HEK293 (cell line): ENCODE measurements at regions not wholly inside any gene's neighbourhood (a gene's known extent, or its start where the extent isn't known, plus 50 kb on each side); places are given as distances from the start of the nearest gene placed in this dataset.

Experiments used
- CTCF ChIA-PET: fragments of 350-600 bp; formaldehyde crosslinking; extraction: SDS; loops from one replicate; lab custom pipeline; 2021; ENCODE audit warnings: antibody characterized with exemption; lab: Yijun Ruan, JAX
- POLR2A ChIA-PET: fragments of 300-600 bp; formaldehyde crosslinking; extraction: SDS; loops from one replicate; lab custom pipeline; 2020; ENCODE audit warnings: antibody characterized with exemption, inconsistent platforms; lab: Yijun Ruan, JAX
- H3K27ac ChIP-seq: fragments of 200-500 bp; sonication (Bioruptor generic); 2 replicates; pipeline ENCODE4 v1.5.1; 2014; ENCODE audit warnings: low read depth, low read length, control low read depth, inconsistent platforms; ENCODE audit errors: extremely low read depth
- H3K36me3 ChIP-seq, 2 experiments: fragments of 200-500 bp in 1 of 2; sonication (Bioruptor generic) in 1 of 2; 1 replicate in 1 of 2; 2 replicates in 1 of 2; pipeline ENCODE4 v1.5.1; 2014 to 2017; ENCODE audit warnings: inconsistent platforms in 2 of 2, low read length in 2 of 2; ENCODE audit not compliant: control insufficient read depth in 2 of 2, insufficient read depth in 1 of 2
- H3K4me1 ChIP-seq: fragments of 200-500 bp; sonication (Bioruptor generic); 2 replicates; pipeline ENCODE4 v1.5.1; 2014; ENCODE audit warnings: mild to moderate bottlenecking, low read length, inconsistent platforms; ENCODE audit not compliant: control insufficient read depth, insufficient read depth
- H3K4me3 ChIP-seq: 2 replicates; pipeline ENCODE4 v1.5.1; 2011; ENCODE audit warnings: low read depth, mild to moderate bottlenecking, control low read depth, low read length, moderate library complexity
- H3K9me3 ChIP-seq: fragments of 200-500 bp; sonication (Bioruptor generic); 2 replicates; pipeline ENCODE4 v1.5.1; 2014; ENCODE audit warnings: low read depth, low read length, inconsistent platforms; ENCODE audit not compliant: control insufficient read depth, insufficient read depth
- ELK4 ChIP-seq: IDR thresholded peaks from 2 replicates; pipeline ENCODE4 v1.6.1; 2011; ENCODE audit warnings: mild to moderate bottlenecking, low read depth, low read length, borderline replicate concordance
- GLIS1 ChIP-seq: fragments of 450-650 bp; formaldehyde crosslinking; IDR thresholded peaks from 2 replicates; pipeline ENCODE4 v1.5.1; 2016; ENCODE audit warnings: missing biosample characterization, missing genetic modification characterization
- KLF16 ChIP-seq: fragments of 450-650 bp; formaldehyde crosslinking; IDR thresholded peaks from 2 replicates; pipeline ENCODE4 v1.5.1; 2017; ENCODE audit warnings: missing biosample characterization, missing genetic modification characterization
- MEIS1 ChIP-seq: sonication (generic); formaldehyde crosslinking; IDR thresholded peaks from 2 replicates; pipeline ENCODE4 v1.8.1; 2022; ENCODE audit warnings: missing genetic modification reagents, mild to moderate bottlenecking, borderline replicate concordance
- OSR2 ChIP-seq: fragments of 450-650 bp; formaldehyde crosslinking; IDR thresholded peaks from 2 replicates; pipeline ENCODE4 v1.5.1; 2016; ENCODE audit warnings: missing biosample characterization, missing genetic modification characterization
- PRDM4 ChIP-seq: fragments of 450-650 bp; formaldehyde crosslinking; IDR thresholded peaks from 2 replicates; pipeline ENCODE4 v1.5.1; 2017; ENCODE audit warnings: missing biosample characterization, missing genetic modification characterization
- ZFP37 ChIP-seq: fragments of 450-650 bp; formaldehyde crosslinking; IDR thresholded peaks from 2 replicates; pipeline ENCODE4 v1.5.1; 2016; ENCODE audit warnings: missing biosample characterization, missing genetic modification characterization
- ZNF23 ChIP-seq: fragments of 450-650 bp; formaldehyde crosslinking; IDR thresholded peaks from 2 replicates; pipeline ENCODE4 v1.5.1; 2016; ENCODE audit warnings: missing biosample characterization, missing genetic modification characterization, borderline replicate concordance
- ZNF324 ChIP-seq: fragments of 450-650 bp; formaldehyde crosslinking; IDR thresholded peaks from 2 replicates; pipeline ENCODE4 v1.5.1; 2016; ENCODE audit warnings: missing biosample characterization, missing genetic modification characterization
- ZNF426 ChIP-seq: fragments of 450-650 bp; formaldehyde crosslinking; IDR thresholded peaks from 2 replicates; pipeline ENCODE4 v1.5.1; 2017; ENCODE audit warnings: missing biosample characterization, missing genetic modification characterization, mild to moderate bottlenecking, inconsistent platforms, moderate library complexity
- ZNF555 ChIP-seq: fragments of 450-650 bp; formaldehyde crosslinking; conservative IDR thresholded peaks from 2 replicates; pipeline ENCODE4 v1.5.1; 2017; ENCODE audit warnings: missing biosample characterization, mild to moderate bottlenecking, missing genetic modification characterization, inconsistent platforms
- ZNF596 ChIP-seq: fragments of 450-650 bp; IDR thresholded peaks from 2 replicates; pipeline ENCODE4 v1.5.0; 2018; ENCODE audit warnings: missing biosample characterization, mild to moderate bottlenecking, missing genetic modification characterization, moderate library complexity
- ZNF610 ChIP-seq: fragments of 450-650 bp; formaldehyde crosslinking; IDR thresholded peaks from 2 replicates; pipeline ENCODE4 v1.5.1; 2016; ENCODE audit warnings: missing biosample characterization, missing genetic modification characterization, borderline replicate concordance
- ZNF660 ChIP-seq: fragments of 450-650 bp; IDR thresholded peaks from 2 replicates; pipeline ENCODE4 v1.5.1; 2018; ENCODE audit warnings: missing biosample characterization, mild to moderate bottlenecking, missing genetic modification characterization
- ZNF707 ChIP-seq: fragments of 450-650 bp; formaldehyde crosslinking; IDR thresholded peaks from 2 replicates; pipeline ENCODE4 v1.5.1; 2016; ENCODE audit warnings: missing biosample characterization, missing genetic modification characterization
- ZNF747 ChIP-seq: fragments of 450-650 bp; formaldehyde crosslinking; IDR thresholded peaks from 2 replicates; pipeline ENCODE4 v1.5.1; 2016; ENCODE audit warnings: missing biosample characterization, missing genetic modification characterization
- ZNF76 ChIP-seq: fragments of 450-650 bp; formaldehyde crosslinking; IDR thresholded peaks from 2 replicates; pipeline ENCODE4; 2016; ENCODE audit warnings: low read depth, missing biosample characterization, missing genetic modification characterization, borderline replicate concordance
- ZNF830 ChIP-seq: fragments of 450-650 bp; IDR thresholded peaks from 2 replicates; pipeline ENCODE4 v1.5.0; 2018; ENCODE audit warnings: missing biosample characterization, missing genetic modification characterization, low read depth, mild to moderate bottlenecking, moderate library complexity
- ZXDB ChIP-seq: fragments of 450-650 bp; formaldehyde crosslinking; IDR thresholded peaks from 2 replicates; pipeline ENCODE4 v1.5.1; 2016; ENCODE audit warnings: missing biosample characterization, missing genetic modification characterization
- TF ChIP-seq, protein P1 (sequence below): fragments of 450-650 bp; IDR thresholded peaks from 2 replicates; pipeline ENCODE4 v1.5.1; 2018; ENCODE audit warnings: missing biosample characterization, mild to moderate bottlenecking, missing genetic modification characterization
- TF ChIP-seq, protein P2 (sequence below): fragments of 450-650 bp; formaldehyde crosslinking; IDR thresholded peaks from 2 replicates; pipeline ENCODE4 v1.5.1; 2016; ENCODE audit warnings: missing biosample characterization, missing genetic modification characterization

- TF ChIP-seq, protein P1, sequence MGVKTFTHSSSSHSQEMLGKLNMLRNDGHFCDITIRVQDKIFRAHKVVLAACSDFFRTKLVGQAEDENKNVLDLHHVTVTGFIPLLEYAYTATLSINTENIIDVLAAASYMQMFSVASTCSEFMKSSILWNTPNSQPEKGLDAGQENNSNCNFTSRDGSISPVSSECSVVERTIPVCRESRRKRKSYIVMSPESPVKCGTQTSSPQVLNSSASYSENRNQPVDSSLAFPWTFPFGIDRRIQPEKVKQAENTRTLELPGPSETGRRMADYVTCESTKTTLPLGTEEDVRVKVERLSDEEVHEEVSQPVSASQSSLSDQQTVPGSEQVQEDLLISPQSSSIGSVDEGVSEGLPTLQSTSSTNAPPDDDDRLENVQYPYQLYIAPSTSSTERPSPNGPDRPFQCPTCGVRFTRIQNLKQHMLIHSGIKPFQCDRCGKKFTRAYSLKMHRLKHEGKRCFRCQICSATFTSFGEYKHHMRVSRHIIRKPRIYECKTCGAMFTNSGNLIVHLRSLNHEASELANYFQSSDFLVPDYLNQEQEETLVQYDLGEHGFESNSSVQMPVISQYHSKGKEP (tag by site-specific recombination), result no peak
- TF ChIP-seq, protein P2, sequence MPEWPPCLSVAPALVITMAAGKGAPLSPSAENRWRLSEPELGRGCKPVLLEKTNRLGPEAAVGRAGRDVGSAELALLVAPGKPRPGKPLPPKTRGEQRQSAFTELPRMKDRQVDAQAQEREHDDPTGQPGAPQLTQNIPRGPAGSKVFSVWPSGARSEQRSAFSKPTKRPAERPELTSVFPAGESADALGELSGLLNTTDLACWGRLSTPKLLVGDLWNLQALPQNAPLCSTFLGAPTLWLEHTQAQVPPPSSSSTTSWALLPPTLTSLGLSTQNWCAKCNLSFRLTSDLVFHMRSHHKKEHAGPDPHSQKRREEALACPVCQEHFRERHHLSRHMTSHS (tag by site-specific recombination), result no peak
- TF ChIP-seq ZNF660 (tag by site-specific recombination) (no peak), GLIS1 (tag by site-specific recombination) (no peak), ZNF610 (no peak), ZNF747 (tag by site-specific recombination) (no peak), ZXDB (tag by site-specific recombination) (no peak), ZNF426 (tag by site-specific recombination) (no peak), KLF16 (no peak), ZNF76 (tag by site-specific recombination) (no peak), ZNF23 (no peak), ZNF555 (tag by site-specific recombination) (no peak), OSR2 (tag by site-specific recombination) (no peak)
Measured at GRCh38 chr11:121715405-121715804, 262.6 kb upstream of the SORL1-AS1 start (continued).

DNA sequence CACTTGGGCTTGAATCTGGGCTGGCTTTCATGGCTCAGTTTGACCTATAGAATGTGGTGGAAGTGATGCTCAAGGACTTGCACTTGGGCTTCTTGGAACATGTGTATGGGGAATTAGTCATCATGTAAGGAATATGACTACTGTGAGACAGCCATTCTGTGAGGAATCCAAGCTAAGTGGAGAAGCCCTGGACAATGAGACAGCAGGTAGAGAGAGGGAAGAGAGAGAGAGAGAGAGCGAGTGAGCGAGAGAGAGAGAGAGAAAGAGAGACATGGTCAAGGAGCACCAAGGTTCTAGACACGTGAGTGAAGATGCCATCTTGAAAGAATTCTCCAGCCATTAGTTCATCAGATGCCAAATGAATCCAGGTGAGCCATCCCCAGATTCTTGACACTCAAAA lies 261.6 kb upstream of the SORL1-AS1 start:
- ChIA-PET CTCF (no interaction called here), POLR2A (no interaction called here)
- Histone ChIP-seq H3K4me1 (no peaks in the 10 kb centered on the region), H3K4me3 (no peak overlapping the region), H3K36me3 (no peaks in the 10 kb centered on the region), H3K9me3 (no peaks in the 10 kb centered on the region)
- TF ChIP-seq PRDM4 (tag by site-specific recombination), result no peak
- no peak for TF ChIP-seq ZFP37 (tag by site-specific recombination)
- no peak for TF ChIP-seq ELK4
- TF ChIP-seq ZNF555 (tag by site-specific recombination), result no peak
- TF ChIP-seq ZNF830, result no peak
- no peak for TF ChIP-seq ZNF324 (tag by site-specific recombination)
- peak; percentile 59; the same call in 1 of the 2 replicates for TF ChIP-seq ZNF596 (tag by site-specific recombination)
- TF ChIP-seq, all 188 proteins: peak for 1
- no peak overlapping the region for H3K27ac ChIP-seq

DNA sequence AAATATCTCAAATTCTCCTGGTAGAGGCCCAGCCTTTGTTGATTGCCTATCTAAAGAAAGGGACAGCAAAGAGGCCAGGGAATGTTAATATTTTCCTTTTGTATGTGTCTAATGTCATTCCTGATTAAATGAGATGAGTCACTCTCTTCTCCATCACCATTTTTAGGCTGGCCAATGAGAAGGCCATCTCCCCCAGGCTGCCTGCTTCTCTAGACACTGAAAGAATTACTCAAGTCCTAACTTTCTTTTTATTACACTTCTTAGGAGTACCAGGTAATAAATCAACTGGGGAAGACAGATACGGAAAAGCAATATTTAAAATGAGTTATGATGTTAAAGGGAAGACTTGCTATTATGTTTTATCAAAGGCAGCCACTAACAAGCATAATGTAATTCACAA lies 259.2 kb upstream of the SORL1-AS1 start:
- Histone ChIP-seq H3K27ac (no peak overlapping the region), H3K4me3 (no peak overlapping the region), H3K9me3 (no peaks in the 10 kb centered on the region), H3K4me1 (no peaks in the 10 kb centered on the region), H3K36me3 (no peaks in the 10 kb centered on the region)
- ChIA-PET POLR2A (no interaction called here), CTCF (interaction anchor here (0.6 kb wide), 1 partner anchor 65 kb away, joined by 3 read pairs; no protein-coding TSS in a partner anchor)
- TF ChIP-seq ZNF707 (tag by site-specific recombination) (no peak), MEIS1 (CRISPR knock-in tag) (0 out of 2 replicates have a peak, but pooled peaks have one; percentile 66)
